NCI-H2107 treated with DMSO at 0.1 percent for 48 hours (cell line): ENCODE measurements at regions not wholly inside any gene's neighbourhood (a gene's known extent, or its start where the extent isn't known, plus 50 kb on each side); places are given as distances from the start of the nearest gene placed in this dataset.

Experiments
- DNase-seq: peaks from one replicate; lab custom pipeline; 2025; ENCODE audit not compliant: unreplicated experiment; lab: John Stamatoyannopoulos, UW

- DNase-seq: no peak
Observed at GRCh38 chr2:16181062-16181740, 240.9 kb downstream of the MYCN start.

- no peak for DNase-seq
Observed at GRCh38 chr2:16180631-16181030, 240.3 kb downstream of the MYCN start.

- DNase-seq: no peak
Observed at GRCh38 chr2:16179701-16180416, 239.5 kb downstream of the MYCN start.

GRCh38 chr2:16178551-16179130 is 238.3 kb downstream of the MYCN start:
- no peak for DNase-seq

GRCh38 chr2:16177671-16178180 is 237.4 kb downstream of the MYCN start:
- DNase-seq: no peak

GRCh38 chr2:16176971-16177480 is 236.7 kb downstream of the MYCN start:
- no peak for DNase-seq

GRCh38 chr2:16175247-16175825 is 235.0 kb downstream of the MYCN start:
- DNase-seq: no peak

- no peak for DNase-seq
Observed at GRCh38 chr2:16174693-16175045, 234.3 kb downstream of the MYCN start.

GRCh38 chr2:16173893-16174692 is 233.7 kb downstream of the MYCN start:
- DNase-seq: no peak

- DNase-seq: no peak
Observed at GRCh38 chr2:16172324-16173175, 232.2 kb downstream of the MYCN start.

- no peak for DNase-seq
Observed at GRCh38 chr2:16171425-16171920, 231.1 kb downstream of the MYCN start.

GRCh38 chr2:16170675-16171424 is 230.5 kb downstream of the MYCN start:
- DNase-seq: no peak

GRCh38 chr2:16169381-16169960 is 229.1 kb downstream of the MYCN start:
- DNase-seq: no peak

GRCh38 chr2:16168506-16169264 is 228.3 kb downstream of the MYCN start:
- DNase-seq: no peak

- no peak for DNase-seq
Observed at GRCh38 chr2:16167870-16168426, 227.6 kb downstream of the MYCN start.

- DNase-seq: no peak
Observed at GRCh38 chr2:16167451-16167861, 227.1 kb downstream of the MYCN start.

GRCh38 chr2:16166327-16166981 is 226.1 kb downstream of the MYCN start:
- DNase-seq: no peak
